ENCODE measurements at regions not wholly inside any gene's neighbourhood (a gene's known extent, or its start where the extent isn't known, plus 50 kb on each side); places are given as distances from the start of the nearest gene placed in this dataset.

DNA sequence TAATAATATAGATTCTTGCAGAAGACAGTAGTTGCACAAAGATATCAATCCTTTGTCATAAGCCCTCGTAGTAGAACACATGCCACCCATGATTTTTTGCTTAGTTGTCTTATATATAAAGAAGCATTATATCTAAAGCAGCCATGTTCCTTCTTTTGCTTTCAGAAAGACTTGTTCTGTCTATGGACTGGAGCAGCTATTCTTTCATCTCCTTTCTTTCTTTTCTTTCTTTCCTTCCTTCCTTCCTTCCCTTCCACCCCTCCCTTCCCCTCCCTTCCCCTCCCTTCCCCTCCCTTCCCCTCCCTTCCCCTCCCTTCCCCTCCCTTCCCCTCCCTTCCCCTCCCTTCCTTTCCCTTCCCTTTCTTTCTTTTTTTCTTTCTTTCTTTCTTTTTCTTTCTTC is 104.0 kb upstream of the HS3ST4 start:
- DNase-seq (no peak), ATAC-seq (ENCODE audit: low FRiP score in 2 of 2) (no peak)
- Histone ChIP-seq H3K27me3 (no peaks in the 10 kb centered on the region), H3K36me3 (no peaks in the 10 kb centered on the region), H3K27ac (no peak overlapping the region), H3K9me3 (no peaks in the 10 kb centered on the region), H3K4me3 (no peak overlapping the region), H3K4me1 (no peaks in the 10 kb centered on the region)
- TF ChIP-seq POLR2A (IDR thresholded peaks at IDR 0.05), result no peak
- TF ChIP-seq, protein P1, sequence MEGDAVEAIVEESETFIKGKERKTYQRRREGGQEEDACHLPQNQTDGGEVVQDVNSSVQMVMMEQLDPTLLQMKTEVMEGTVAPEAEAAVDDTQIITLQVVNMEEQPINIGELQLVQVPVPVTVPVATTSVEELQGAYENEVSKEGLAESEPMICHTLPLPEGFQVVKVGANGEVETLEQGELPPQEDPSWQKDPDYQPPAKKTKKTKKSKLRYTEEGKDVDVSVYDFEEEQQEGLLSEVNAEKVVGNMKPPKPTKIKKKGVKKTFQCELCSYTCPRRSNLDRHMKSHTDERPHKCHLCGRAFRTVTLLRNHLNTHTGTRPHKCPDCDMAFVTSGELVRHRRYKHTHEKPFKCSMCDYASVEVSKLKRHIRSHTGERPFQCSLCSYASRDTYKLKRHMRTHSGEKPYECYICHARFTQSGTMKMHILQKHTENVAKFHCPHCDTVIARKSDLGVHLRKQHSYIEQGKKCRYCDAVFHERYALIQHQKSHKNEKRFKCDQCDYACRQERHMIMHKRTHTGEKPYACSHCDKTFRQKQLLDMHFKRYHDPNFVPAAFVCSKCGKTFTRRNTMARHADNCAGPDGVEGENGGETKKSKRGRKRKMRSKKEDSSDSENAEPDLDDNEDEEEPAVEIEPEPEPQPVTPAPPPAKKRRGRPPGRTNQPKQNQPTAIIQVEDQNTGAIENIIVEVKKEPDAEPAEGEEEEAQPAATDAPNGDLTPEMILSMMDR (IDR thresholded peaks at IDR 0.05), result no peak
- no peak for TF ChIP-seq POLR2AphosphoS5 (IDR thresholded peaks at IDR 0.05)
- no peak for TF ChIP-seq EP300 (IDR thresholded peaks at IDR 0.05)
- WGBS, 2 donors, result 48 to 67% methylated on average over 1 of the region's 1 CpG

DNA sequence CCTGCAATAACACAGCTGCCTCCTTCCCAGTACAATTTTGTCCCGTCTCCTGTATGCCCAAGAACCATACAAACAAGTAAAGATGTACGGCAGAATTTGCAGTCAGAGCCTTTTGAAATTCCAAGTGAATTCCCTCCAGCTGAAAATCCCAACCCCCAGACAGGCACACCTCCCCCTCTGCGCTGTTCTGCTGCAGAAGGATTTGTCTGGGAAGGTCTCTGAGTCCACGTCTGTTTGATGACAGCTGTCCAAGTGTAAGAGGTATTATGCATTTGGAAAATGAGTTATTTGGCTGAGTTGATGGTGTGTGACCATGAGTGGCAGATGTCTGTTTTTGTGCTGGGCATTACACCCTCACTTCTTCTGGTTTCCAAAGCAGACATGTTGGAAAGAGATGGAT is 104.9 kb upstream of the HS3ST4 start:
- no peak overlapping the region for H3K27ac ChIP-seq
- H3K4me3 ChIP-seq, result no peak overlapping the region
- H3K4me1 ChIP-seq, result no peaks in the 10 kb centered on the region
- H3K36me3 ChIP-seq, result no peaks in the 10 kb centered on the region
- TF ChIP-seq, protein P1 (IDR thresholded peaks at IDR 0.05), result no peak
- no peak for TF ChIP-seq POLR2AphosphoS5 (IDR thresholded peaks at IDR 0.05)
- no peak for TF ChIP-seq POLR2A (IDR thresholded peaks at IDR 0.05)
- no peak for TF ChIP-seq EP300 (IDR thresholded peaks at IDR 0.05)
- H3K9me3 ChIP-seq, result no peaks in the 10 kb centered on the region
- ATAC-seq (ENCODE audit: low FRiP score in 2 of 2) (no peak), DNase-seq (no peak)
- WGBS, 2 donors, result 59 to 67% methylated on average over 4 of the region's 4 CpGs
- no peaks in the 10 kb centered on the region for H3K27me3 ChIP-seq

DNA sequence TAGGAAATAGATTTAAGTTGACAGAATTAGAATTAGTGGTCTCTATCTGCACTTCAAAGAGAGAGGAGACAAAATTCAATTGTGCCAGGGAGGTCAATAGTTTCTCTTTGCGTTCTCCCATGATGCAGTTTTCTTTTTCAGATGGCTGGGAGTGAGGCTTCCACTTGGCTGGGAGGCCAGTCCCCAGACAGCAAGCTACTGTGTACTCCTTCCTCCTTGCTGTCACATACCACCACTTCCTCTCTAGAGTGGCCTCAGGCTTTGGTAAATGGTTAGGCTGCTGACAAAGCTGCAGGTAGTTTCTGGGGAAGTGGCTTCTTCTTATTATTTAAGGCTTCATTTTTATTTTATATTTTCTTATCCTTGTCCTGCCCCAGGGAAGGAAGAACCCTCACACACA is 106.2 kb upstream of the HS3ST4 start:
- no peaks in the 10 kb centered on the region for H3K4me1 ChIP-seq

DNA sequence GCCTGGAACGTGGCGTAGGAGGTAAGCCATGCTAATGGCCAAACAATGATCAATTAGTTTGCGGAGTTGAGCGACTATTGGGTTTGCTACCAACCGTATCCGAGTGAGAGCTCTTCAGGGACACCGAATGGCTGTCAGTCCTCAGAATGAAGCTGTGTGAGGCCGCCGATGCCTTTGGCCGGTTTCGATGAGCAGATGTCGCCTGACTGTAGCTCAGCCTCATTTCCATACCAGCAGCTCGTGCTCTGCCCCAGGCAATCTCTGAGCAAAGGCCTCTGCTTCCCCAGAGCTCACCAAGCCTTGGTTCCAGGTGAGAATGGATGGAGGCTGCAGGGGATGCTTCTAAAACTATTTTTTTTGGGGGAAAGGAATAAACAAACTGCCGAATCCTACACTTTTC is 111.7 kb upstream of the HS3ST4 start:
- 81 to 83% methylated on average over 14 of the region's 14 CpGs for WGBS, 2 donors
- no peak overlapping the region for H3K4me3 ChIP-seq
- no peak for ATAC-seq (ENCODE audit: low FRiP score in 2 of 2)

More for the DNA sequence above, 106.2 kb upstream of the HS3ST4 start:
- no peaks in the 10 kb centered on the region for H3K9me3 ChIP-seq
- ATAC-seq (ENCODE audit: low FRiP score in 2 of 2) (no peak), DNase-seq (no peak)
- no peak overlapping the region for H3K4me3 ChIP-seq
- H3K36me3 ChIP-seq, result no peaks in the 10 kb centered on the region
- TF ChIP-seq POLR2A (IDR thresholded peaks at IDR 0.05) (no peak), EP300 (IDR thresholded peaks at IDR 0.05) (no peak)
- TF ChIP-seq, protein P1 (IDR thresholded peaks at IDR 0.05), result no peak
- H3K27ac ChIP-seq, result no peak overlapping the region
- H3K27me3 ChIP-seq, result no peaks in the 10 kb centered on the region
- 80 to 91% methylated on average over 1 of the region's 1 CpG for WGBS, 2 donors

DNA sequence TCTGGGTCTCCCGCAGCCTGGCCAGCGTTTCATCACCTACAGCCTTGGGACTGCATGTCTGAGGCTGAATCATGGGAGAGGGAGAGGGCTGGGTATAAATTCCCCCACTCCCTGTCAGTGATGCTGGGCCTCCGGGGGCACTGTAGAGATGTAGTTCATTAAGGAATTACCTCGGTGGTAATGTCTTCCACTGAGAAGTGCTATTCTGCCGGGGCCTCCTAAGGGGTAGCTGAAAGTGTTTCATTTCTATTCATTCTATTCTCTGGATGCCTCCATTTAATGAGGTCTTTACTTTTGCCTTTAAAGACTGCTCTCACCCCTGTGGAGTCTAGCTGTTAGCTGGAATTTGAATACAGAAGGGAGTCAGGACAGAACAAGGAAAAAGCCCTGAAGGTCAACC is 116.4 kb upstream of the HS3ST4 start:
- TF ChIP-seq POLR2AphosphoS5 (IDR thresholded peaks at IDR 0.05) (no peak), POLR2A (IDR thresholded peaks at IDR 0.05) (no peak)
- TF ChIP-seq, protein P1 (IDR thresholded peaks at IDR 0.05), result no peak

More for the DNA sequence above, 111.7 kb upstream of the HS3ST4 start:
- TF ChIP-seq POLR2A (IDR thresholded peaks at IDR 0.05), result no peak
- no peak for TF ChIP-seq POLR2AphosphoS5 (IDR thresholded peaks at IDR 0.05)
- no peak for TF ChIP-seq EP300 (IDR thresholded peaks at IDR 0.05)
- TF ChIP-seq, protein P1 (IDR thresholded peaks at IDR 0.05), result no peak
- H3K27me3 ChIP-seq, result no peaks in the 10 kb centered on the region
- no peaks in the 10 kb centered on the region for H3K4me1 ChIP-seq
- no peak overlapping the region for H3K27ac ChIP-seq
- no peak for DNase-seq
- no peaks in the 10 kb centered on the region for H3K36me3 ChIP-seq
- H3K9me3 ChIP-seq, result no peaks in the 10 kb centered on the region

More for the DNA sequence above, 116.4 kb upstream of the HS3ST4 start:
- H3K4me3 ChIP-seq, result no peak overlapping the region
- H3K27me3 ChIP-seq, result no peaks in the 10 kb centered on the region
- WGBS, 2 donors, result 52 to 68% methylated on average over 5 of the region's 5 CpGs
- ATAC-seq (ENCODE audit: low FRiP score in 2 of 2), result no peak
- no peaks in the 10 kb centered on the region for H3K4me1 ChIP-seq
- no peaks in the 10 kb centered on the region for H3K9me3 ChIP-seq
- no peak overlapping the region for H3K27ac ChIP-seq
- no peak for DNase-seq
- H3K36me3 ChIP-seq, result no peaks in the 10 kb centered on the region
